Gastrocnemius medialis (tissue), 4 donors: ENCODE measurements at regions not wholly inside any gene's neighbourhood (a gene's known extent, or its start where the extent isn't known, plus 50 kb on each side); places are given as distances from the start of the nearest gene placed in this dataset.

Experiments used
- CTCF ChIP-seq, 5 experiments: fragments of 450-650 bp in 3 of 5; fragments of 200-600 bp in 2 of 5; sonication (generic) in 2 of 5; IDR thresholded peaks in 4 of 5; conservative IDR thresholded peaks in 1 of 5; 1 replicate in 4 of 5; 2 replicates in 1 of 5; pipeline ENCODE4 v1.5.1; 2016 to 2019; ENCODE audit warnings: antibody characterized with exemption in 5 of 5, mild to moderate bottlenecking in 3 of 5, moderate library complexity in 3 of 5
- POLR2A ChIP-seq, 2 donors: fragments of 450-650 bp; IDR thresholded peaks; one replicate each; pipeline ENCODE4 v1.6.1; 2017; ENCODE audit warnings: antibody characterized with exemption in 2 of 2, mild to moderate bottlenecking in 2 of 2, moderate library complexity in 2 of 2

- TF ChIP-seq POLR2A (IDR thresholded peaks at IDR 0.05) (no peak), CTCF (IDR thresholded peaks at IDR 0.05 in 4 of 5, conservative IDR thresholded peaks at IDR 0.05 in 1 of 5) (no peak)
Observed at GRCh38 chr5:29894668-29895067, 1298.8 kb upstream of the CDH6 start.
